ENCODE measurements at regions not wholly inside any gene's neighbourhood (a gene's known extent, or its start where the extent isn't known, plus 50 kb on each side); places are given as distances from the start of the nearest gene placed in this dataset.

DNA sequence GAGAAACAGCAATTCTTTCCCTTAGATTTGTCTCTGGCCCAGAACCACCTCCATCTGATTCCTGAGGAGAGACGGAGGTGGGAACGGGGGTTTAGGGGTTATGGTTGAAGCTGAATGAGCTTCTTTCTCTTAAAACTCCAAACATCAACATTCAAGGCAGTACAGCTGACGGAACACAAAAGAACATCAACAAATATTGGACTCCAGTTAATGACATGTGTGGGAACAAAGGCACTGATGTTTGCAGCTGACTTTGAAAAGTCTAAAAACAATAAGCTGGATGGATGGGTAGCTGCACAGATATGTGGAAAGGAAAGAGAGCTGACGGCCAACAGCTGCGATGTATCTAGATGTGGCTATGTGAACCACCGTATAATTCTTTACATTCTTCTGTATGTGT lies 256.5 kb downstream of the SOD2 start:
- Histone ChIP-seq H3K9me3 (peaks cover 0 to 32% (median 24%) of the 10 kb centered on the region in 3 donors), H3K27me3 (peaks cover 0 to 8% (median 0%) of the 10 kb centered on the region in 4 donors), H3K36me3 (no peaks in the 10 kb centered on the region), H3K27ac (no peak overlapping the region), H3K4me3 (no peak overlapping the region), H3K4me1 (no peaks in the 10 kb centered on the region)
- intact Hi-C loops (cut with DNase I) = no loop called here
- WGBS, 2 donors = 58 to 67% methylated on average over 6 of the region's 6 CpGs
- no peak for TF ChIP-seq POLR2A (IDR thresholded peaks at IDR 0.05)
- TF ChIP-seq, protein P1, sequence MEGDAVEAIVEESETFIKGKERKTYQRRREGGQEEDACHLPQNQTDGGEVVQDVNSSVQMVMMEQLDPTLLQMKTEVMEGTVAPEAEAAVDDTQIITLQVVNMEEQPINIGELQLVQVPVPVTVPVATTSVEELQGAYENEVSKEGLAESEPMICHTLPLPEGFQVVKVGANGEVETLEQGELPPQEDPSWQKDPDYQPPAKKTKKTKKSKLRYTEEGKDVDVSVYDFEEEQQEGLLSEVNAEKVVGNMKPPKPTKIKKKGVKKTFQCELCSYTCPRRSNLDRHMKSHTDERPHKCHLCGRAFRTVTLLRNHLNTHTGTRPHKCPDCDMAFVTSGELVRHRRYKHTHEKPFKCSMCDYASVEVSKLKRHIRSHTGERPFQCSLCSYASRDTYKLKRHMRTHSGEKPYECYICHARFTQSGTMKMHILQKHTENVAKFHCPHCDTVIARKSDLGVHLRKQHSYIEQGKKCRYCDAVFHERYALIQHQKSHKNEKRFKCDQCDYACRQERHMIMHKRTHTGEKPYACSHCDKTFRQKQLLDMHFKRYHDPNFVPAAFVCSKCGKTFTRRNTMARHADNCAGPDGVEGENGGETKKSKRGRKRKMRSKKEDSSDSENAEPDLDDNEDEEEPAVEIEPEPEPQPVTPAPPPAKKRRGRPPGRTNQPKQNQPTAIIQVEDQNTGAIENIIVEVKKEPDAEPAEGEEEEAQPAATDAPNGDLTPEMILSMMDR (IDR thresholded peaks at IDR 0.05) = no peak
- no peak for DNase-seq

DNA sequence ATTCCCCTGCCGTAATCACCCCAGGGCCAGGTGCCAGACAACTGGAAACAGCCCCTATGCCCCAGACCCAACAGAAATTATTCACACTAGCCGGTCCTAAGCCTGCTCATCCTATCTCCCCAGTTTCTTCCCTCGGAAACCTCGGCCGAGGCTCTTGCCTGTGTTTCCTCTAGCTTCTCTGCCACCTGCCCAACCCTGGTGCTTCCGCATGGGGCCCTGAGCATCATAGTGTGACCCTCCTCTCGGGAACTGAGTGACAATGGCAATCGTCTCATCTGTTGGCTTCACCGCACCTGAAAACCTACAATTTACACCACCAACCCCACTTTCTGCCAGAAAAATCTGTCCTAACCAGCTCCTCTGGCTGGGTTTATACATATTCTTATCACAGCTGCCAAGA lies 257.3 kb downstream of the SOD2 start:
- no peak overlapping the region for H3K4me3 ChIP-seq
- H3K36me3 ChIP-seq = no peaks in the 10 kb centered on the region
- peaks cover 0 to 32% (median 24%) of the 10 kb centered on the region in 3 donors for H3K9me3 ChIP-seq
- WGBS, 2 donors = 83 to 86% methylated on average over 9 of the region's 9 CpGs
- TF ChIP-seq, protein P1 (IDR thresholded peaks at IDR 0.05) = no peak
- TF ChIP-seq POLR2A (IDR thresholded peaks at IDR 0.05) = no peak
- H3K27me3 ChIP-seq = peaks cover 0 to 8% (median 0%) of the 10 kb centered on the region in 4 donors
- intact Hi-C loops (cut with DNase I) = no loop called here
- H3K27ac ChIP-seq = no peak overlapping the region
- H3K4me1 ChIP-seq = no peaks in the 10 kb centered on the region
- DNase-seq = no peak

DNA sequence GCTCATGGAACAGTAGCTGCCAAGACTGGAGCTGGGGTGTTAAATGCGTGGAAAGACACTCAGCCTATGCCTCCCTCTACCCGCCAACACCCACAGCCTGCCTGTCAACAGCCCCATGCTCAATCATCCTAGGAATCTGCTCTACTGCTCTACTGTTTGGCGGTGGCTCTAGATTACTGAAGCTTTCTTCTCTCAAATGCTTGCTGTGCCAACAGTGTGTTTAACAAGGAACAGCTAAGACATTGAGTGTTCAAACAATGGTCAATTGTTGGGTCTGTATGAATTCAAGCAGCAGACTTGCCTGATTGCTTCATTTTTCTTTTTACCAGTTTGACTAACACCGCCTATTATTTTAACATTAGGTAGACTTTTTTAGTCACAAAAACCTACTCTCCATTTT lies 258.6 kb downstream of the SOD2 start:
- intact Hi-C loops (cut with DNase I) = no loop called here
- H3K4me1 ChIP-seq = no peaks in the 10 kb centered on the region
- H3K27me3 ChIP-seq = peaks cover 0 to 8% (median 0%) of the 10 kb centered on the region in 4 donors
- H3K36me3 ChIP-seq = no peaks in the 10 kb centered on the region
- no peak overlapping the region for H3K4me3 ChIP-seq
- no peak for TF ChIP-seq POLR2A (IDR thresholded peaks at IDR 0.05)
- TF ChIP-seq, protein P1 (IDR thresholded peaks at IDR 0.05) = no peak
- no peak overlapping the region for H3K27ac ChIP-seq
- H3K9me3 ChIP-seq = peaks cover 0 to 32% (median 24%) of the 10 kb centered on the region in 3 donors
- WGBS, 2 donors = 43 to 44% methylated on average over 4 of the region's 4 CpGs
- no peak for DNase-seq

DNA sequence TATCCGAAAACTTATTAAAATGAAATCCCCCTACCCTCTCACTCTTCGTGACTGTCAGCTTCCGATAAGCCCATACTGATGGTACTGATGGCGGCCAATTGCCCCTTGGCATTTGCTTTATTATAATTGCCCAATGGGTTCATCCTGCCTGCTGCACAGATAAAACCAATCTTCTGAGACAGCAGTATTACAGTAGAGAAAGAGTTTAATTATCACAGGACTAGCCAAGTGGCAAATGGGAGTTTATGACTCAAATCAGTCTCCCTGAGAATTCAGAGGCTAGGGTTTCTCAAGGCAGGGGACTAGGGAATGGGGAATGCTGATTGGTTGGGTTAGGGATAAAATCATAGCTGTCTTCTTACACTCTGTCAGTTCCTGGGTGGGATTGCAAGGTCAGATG lies 259.5 kb downstream of the SOD2 start:
- no peak for DNase-seq
- TF ChIP-seq, protein P1 (IDR thresholded peaks at IDR 0.05) = no peak
- TF ChIP-seq POLR2A (IDR thresholded peaks at IDR 0.05) = no peak
- peaks cover 0 to 32% (median 24%) of the 10 kb centered on the region in 3 donors for H3K9me3 ChIP-seq
- WGBS, 2 donors = 90 to 91% methylated on average over 4 of the region's 4 CpGs
- intact Hi-C loops (cut with DNase I) = no loop called here
- no peaks in the 10 kb centered on the region for H3K4me1 ChIP-seq
- no peak overlapping the region for H3K4me3 ChIP-seq
- no peaks in the 10 kb centered on the region for H3K36me3 ChIP-seq
- no peak overlapping the region for H3K27ac ChIP-seq
- peaks cover 0 to 8% (median 0%) of the 10 kb centered on the region in 4 donors for H3K27me3 ChIP-seq

DNA sequence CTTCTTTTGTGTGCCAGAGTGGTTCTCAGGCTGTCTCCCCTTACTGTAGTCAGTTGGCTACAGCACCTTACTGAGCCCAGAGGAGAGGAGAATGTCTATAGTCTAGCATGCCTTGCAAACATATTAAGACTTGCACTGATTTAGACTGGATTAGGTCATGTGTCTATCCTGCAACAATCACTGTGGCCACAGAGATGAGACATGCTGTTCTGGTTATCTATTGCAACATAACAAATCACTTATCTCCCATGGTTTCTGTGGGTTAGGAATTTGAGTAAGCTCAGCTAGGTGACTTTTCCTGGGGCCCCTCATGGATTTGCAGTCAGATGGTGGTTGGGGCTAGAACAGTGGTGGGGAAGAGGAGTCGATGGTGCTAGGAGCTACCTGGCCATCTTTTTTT lies 261.3 kb downstream of the SOD2 start:
- Histone ChIP-seq H3K27me3 (peaks cover 0 to 8% (median 0%) of the 10 kb centered on the region in 4 donors), H3K4me3 (no peak overlapping the region), H3K4me1 (no peaks in the 10 kb centered on the region), H3K36me3 (no peaks in the 10 kb centered on the region), H3K9me3 (peaks cover 0 to 32% (median 24%) of the 10 kb centered on the region in 3 donors), H3K27ac (no peak overlapping the region)
- TF ChIP-seq POLR2A (IDR thresholded peaks at IDR 0.05) = no peak
- TF ChIP-seq, protein P1 (IDR thresholded peaks at IDR 0.05) = no peak
- no peak for DNase-seq
- WGBS, 2 donors = 80 to 89% methylated on average over 1 of the region's 1 CpG
- intact Hi-C loops (cut with DNase I) = no loop called here
